OCI-LY3 (cell line): ENCODE measurements at regions not wholly inside any gene's neighbourhood (a gene's known extent, or its start where the extent isn't known, plus 50 kb on each side); places are given as distances from the start of the nearest gene placed in this dataset.
"Not testable (repeated sequence)": the region's sequence is repeated elsewhere in the genome, so short reads cannot be mapped to it uniquely, and the experiment has no call there.

Experiments used
- H2AFZ ChIP-seq: fragments of 200-600, 300-600 bp; shearing (Covaris generic); 2 replicates; pipeline ENCODE4 v1.6.0; 2014; ENCODE audit warnings: antibody characterized with exemption, low read depth, low read length
- H3K27ac ChIP-seq: fragments of 200-600, 300-600 bp; sonication (generic); 2 replicates; pipeline ENCODE4 v1.5.1; 2014; ENCODE audit warnings: mild to moderate bottlenecking, low read length, moderate library complexity, mixed read lengths
- H3K27me3 ChIP-seq: fragments of 200-600, 300-600 bp; sonication (generic); 2 replicates; pipeline ENCODE4 v1.6.1; 2014; ENCODE audit warnings: low read depth, low read length, mixed read lengths
- H3K36me3 ChIP-seq: fragments of 200-600, 300-600 bp; sonication (generic); replicated peaks from 2 replicates; pipeline ENCODE3; 2014; ENCODE audit warnings: low read depth, low read length, mixed read lengths
- H3K4me1 ChIP-seq: fragments of 300-600, 200-600 bp; sonication (generic); 2 replicates; pipeline ENCODE4 v1.6.1; 2014; ENCODE audit warnings: low read length, mixed read lengths
- H3K4me2 ChIP-seq: fragments of 200-600, 300-600 bp; sonication (generic); 2 replicates; pipeline ENCODE4 v1.6.1; 2014; ENCODE audit warnings: low read length, mixed read lengths
- H3K4me3 ChIP-seq: fragments of 300-600, 200-600 bp; sonication (generic); 2 replicates; pipeline ENCODE4 v1.5.1; 2014; ENCODE audit warnings: antibody characterized with exemption, mild to moderate bottlenecking, low read length, moderate library complexity
- H3K79me2 ChIP-seq: fragments of 300-600, 200-600 bp; shearing (Covaris generic); 2 replicates; pipeline ENCODE4 v1.6.1; 2014; ENCODE audit warnings: mild to moderate bottlenecking, low read length, mixed read lengths
- H3K9ac ChIP-seq: fragments of 300-600, 200-600 bp; shearing (Covaris generic); 2 replicates; pipeline ENCODE4 v1.6.0; 2014; ENCODE audit warnings: mild to moderate bottlenecking, low read length, moderate library complexity
- H3K9me3 ChIP-seq: fragments of 200-600, 300-600 bp; shearing (Covaris generic); 2 replicates; pipeline ENCODE4 v1.6.1; 2014; ENCODE audit warnings: low read length, mixed read lengths; ENCODE audit not compliant: insufficient read depth
- H4K20me1 ChIP-seq: fragments of 200-600, 300-600 bp; sonication (generic); 2 replicates; pipeline ENCODE4 v1.6.1; 2016; ENCODE audit warnings: low read length, mixed read lengths; ENCODE audit not compliant: insufficient read depth
- EZH2phosphoT487 ChIP-seq: fragments of 200-600 bp; shearing (Covaris generic); IDR thresholded peaks from 2 replicates; pipeline ENCODE4 v1.6.1; 2018; ENCODE audit warnings: antibody characterized with exemption, mixed run types, low read depth
- TF ChIP-seq, protein P1 (sequence below): fragments of 200-600, 300-600 bp; sonication (generic); IDR thresholded peaks from 2 replicates; pipeline ENCODE4 v1.5.1; 2014; ENCODE audit warnings: antibody characterized with exemption, low read length, low read depth

DNA sequence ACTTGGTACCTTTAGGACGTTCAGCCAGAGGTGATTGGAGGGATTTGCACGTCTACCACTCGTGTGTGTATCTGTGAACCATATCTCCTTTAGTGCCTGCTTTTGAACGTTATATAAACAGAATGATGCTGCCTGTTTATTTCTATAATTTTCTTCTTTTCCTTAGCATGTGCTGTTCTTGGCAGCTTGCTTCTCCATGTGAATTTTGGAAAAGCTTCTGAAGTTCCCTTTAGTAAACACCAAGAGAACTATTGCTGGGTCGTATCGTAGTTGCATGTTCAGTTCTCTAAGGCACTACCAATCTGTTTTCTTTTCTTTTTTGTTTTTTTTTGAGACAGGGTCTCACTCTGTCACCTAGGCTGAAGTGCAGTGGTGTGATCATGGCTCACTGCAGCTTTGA is 73.8 kb upstream of the FANCC start:
- H3K9me3 ChIP-seq, H3K27me3 ChIP-seq, H3K36me3 ChIP-seq, H3K4me1 ChIP-seq, H3K4me2 ChIP-seq, H3K79me2 ChIP-seq, H3K9ac ChIP-seq, H3K27ac ChIP-seq, H4K20me1 ChIP-seq, H3K4me3 ChIP-seq, H2AFZ ChIP-seq: not testable (repeated sequence)

DNA sequence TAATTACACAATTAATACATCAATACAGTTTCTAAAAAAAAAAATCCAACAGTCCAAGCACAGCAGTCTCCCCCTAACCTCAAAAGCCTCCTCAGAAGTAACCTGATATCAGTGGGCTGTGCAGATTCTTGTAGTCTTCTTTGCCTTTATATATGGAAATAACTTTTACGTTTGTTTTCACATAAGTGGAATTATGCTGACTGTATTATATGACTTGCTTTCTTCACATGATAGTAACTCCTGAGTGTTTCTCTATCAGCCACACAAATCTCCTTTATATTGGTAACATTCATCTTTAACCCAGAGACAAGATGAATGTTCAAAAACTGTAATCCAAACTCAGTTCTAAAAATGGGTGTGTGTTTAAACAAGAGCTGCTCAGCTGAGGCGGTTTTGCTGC is 71.9 kb upstream of the FANCC start:
- TF ChIP-seq, protein P1, sequence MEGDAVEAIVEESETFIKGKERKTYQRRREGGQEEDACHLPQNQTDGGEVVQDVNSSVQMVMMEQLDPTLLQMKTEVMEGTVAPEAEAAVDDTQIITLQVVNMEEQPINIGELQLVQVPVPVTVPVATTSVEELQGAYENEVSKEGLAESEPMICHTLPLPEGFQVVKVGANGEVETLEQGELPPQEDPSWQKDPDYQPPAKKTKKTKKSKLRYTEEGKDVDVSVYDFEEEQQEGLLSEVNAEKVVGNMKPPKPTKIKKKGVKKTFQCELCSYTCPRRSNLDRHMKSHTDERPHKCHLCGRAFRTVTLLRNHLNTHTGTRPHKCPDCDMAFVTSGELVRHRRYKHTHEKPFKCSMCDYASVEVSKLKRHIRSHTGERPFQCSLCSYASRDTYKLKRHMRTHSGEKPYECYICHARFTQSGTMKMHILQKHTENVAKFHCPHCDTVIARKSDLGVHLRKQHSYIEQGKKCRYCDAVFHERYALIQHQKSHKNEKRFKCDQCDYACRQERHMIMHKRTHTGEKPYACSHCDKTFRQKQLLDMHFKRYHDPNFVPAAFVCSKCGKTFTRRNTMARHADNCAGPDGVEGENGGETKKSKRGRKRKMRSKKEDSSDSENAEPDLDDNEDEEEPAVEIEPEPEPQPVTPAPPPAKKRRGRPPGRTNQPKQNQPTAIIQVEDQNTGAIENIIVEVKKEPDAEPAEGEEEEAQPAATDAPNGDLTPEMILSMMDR, result no peak
- TF ChIP-seq EZH2phosphoT487, result no peak
- Histone ChIP-seq H3K4me1 (no peaks in the 10 kb centered on the region), H3K27me3 (no peaks in the 10 kb centered on the region), H3K4me2 (no peak overlapping the region), H3K36me3 (no peaks in the 10 kb centered on the region), H3K4me3 (no peak overlapping the region), H3K9me3 (no peaks in the 10 kb centered on the region), H3K79me2 (no peaks in the 10 kb centered on the region), H4K20me1 (no peaks in the 10 kb centered on the region), H3K9ac (no peak overlapping the region), H2AFZ (no peak overlapping the region), H3K27ac (no peak overlapping the region)

DNA sequence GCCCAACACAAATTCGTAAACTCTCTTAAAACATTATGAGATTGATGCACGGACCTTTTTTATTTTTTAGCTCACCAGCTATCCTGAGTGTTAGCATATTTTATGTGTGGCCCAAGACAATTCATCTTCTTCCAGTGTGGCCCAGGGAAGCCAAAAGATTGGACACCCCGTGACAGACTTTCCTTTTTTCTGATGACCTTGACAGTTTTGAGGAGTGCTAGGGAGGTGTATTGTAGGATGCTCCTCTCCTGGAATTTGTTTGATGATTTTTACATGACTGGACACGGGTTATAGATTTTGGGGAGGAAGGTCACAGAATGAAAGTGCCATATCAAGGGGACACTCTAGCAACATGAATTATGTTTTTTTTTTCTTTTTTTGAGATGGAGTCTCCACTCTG is 69.3 kb upstream of the FANCC start:
- H3K27ac ChIP-seq, result no peak overlapping the region
- no peak for TF ChIP-seq EZH2phosphoT487
- TF ChIP-seq, protein P1, result no peak
- no peak overlapping the region for H3K4me2 ChIP-seq
- H2AFZ ChIP-seq, result no peak overlapping the region
- H3K9me3 ChIP-seq, result no peaks in the 10 kb centered on the region
- H3K9ac ChIP-seq, result no peak overlapping the region
- no peaks in the 10 kb centered on the region for H3K4me1 ChIP-seq
- no peaks in the 10 kb centered on the region for H3K79me2 ChIP-seq
- no peaks in the 10 kb centered on the region for H3K36me3 ChIP-seq
- 0 out of 2 replicates have a peak, but pooled peaks cover 12% of the 10 kb centered on the region for H3K27me3 ChIP-seq
- no peaks in the 10 kb centered on the region for H4K20me1 ChIP-seq
- H3K4me3 ChIP-seq, result no peak overlapping the region

DNA sequence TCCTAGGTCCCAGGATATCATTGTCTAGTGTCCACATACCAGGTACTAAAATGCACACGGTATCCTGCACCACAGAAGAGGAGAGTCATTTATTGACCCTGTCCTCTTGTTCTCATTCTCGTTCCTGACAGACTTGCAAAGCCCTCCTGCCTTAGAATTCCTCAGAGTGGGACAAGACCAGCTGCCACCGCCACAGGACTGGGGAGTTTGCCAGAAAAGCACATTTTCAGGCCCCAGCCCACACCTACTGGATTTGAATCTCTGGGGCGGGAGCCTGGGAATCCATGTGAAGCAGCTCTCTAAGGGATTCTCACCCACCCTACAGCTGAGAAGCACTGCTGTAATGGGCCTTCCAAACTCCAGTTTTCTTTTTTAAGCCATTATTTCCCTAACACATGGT is 68.0 kb upstream of the FANCC start:
- Histone ChIP-seq H2AFZ (no peak overlapping the region), H3K4me1 (no peaks in the 10 kb centered on the region), H3K36me3 (no peaks in the 10 kb centered on the region), H4K20me1 (no peaks in the 10 kb centered on the region), H3K27me3 (peaks cover 16% of the 10 kb centered on the region; the same call in 1 of the 2 replicates), H3K9ac (no peak overlapping the region), H3K4me3 (no peak overlapping the region), H3K4me2 (no peak overlapping the region), H3K9me3 (no peaks in the 10 kb centered on the region), H3K27ac (no peak overlapping the region), H3K79me2 (no peaks in the 10 kb centered on the region)
- no peak for TF ChIP-seq EZH2phosphoT487
- TF ChIP-seq, protein P1, result no peak

DNA sequence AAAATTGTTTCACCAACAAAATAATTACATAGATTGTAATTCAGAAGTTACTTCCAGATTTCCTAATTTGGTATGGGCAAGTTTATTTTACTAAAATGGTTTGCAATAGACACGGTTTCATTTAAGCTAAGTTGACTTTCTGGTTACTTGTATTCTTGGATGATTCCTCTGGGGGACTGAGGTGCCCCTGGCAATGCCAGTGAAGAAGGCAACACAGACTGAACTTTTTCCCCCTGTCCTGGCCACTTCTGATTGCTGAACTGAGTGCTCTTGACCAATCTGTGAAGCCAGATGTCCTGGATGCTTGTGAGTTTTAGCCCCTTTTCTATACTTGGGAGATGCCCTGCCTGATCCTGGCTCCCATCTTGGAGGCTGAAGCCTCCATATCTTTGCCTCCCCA is 66.3 kb upstream of the FANCC start:
- Histone ChIP-seq H3K4me2 (no peak overlapping the region), H3K27me3 (peaks cover 16% of the 10 kb centered on the region; the same call in 1 of the 2 replicates), H4K20me1 (no peaks in the 10 kb centered on the region), H3K27ac (no peak overlapping the region), H3K4me1 (no peaks in the 10 kb centered on the region), H2AFZ (no peak overlapping the region), H3K36me3 (no peaks in the 10 kb centered on the region), H3K9ac (no peak overlapping the region), H3K4me3 (no peak overlapping the region), H3K79me2 (no peaks in the 10 kb centered on the region), H3K9me3 (no peaks in the 10 kb centered on the region)
- TF ChIP-seq, protein P1, result no peak
- TF ChIP-seq EZH2phosphoT487, result no peak
